Keratinocyte (primary cell): ENCODE measurements at regions not wholly inside any gene's neighbourhood (a gene's known extent, or its start where the extent isn't known, plus 50 kb on each side); places are given as distances from the start of the nearest gene placed in this dataset.

Experiments used
- DNase-seq: peaks from one replicate; pipeline ENCODE4 v3.0.0-alpha.2; 2011; ENCODE audit warnings: low read depth, missing footprints, low spot score
- FAIRE-seq: peaks from 2 replicates; lab custom pipeline; 2011; peaks lifted over from hg19 to GRCh38; lab: Jason Lieb, UNC
- H2AFZ ChIP-seq: 2 replicates; pipeline ENCODE4 v1.6.0; 2012; ENCODE audit warnings: low read length, control low read depth, inconsistent platforms; ENCODE audit not compliant: control insufficient read depth
- H3K27ac ChIP-seq: 2 replicates; pipeline ENCODE4 v1.5.1; 2011; ENCODE audit warnings: low read length; ENCODE audit not compliant: control insufficient read depth, insufficient read depth
- H3K27me3 ChIP-seq: 3 replicates; pipeline ENCODE4 v1.6.0; 2011; ENCODE audit warnings: low read length; ENCODE audit not compliant: control insufficient read depth, insufficient read depth; ENCODE audit errors: extremely low read depth
- H3K36me3 ChIP-seq, 2 experiments: 2 replicates in 1 of 2; 3 replicates in 1 of 2; pipeline ENCODE4 v1.5.1; 2011; ENCODE audit warnings: low read length in 2 of 2, mild to moderate bottlenecking in 1 of 2; ENCODE audit not compliant: control insufficient read depth in 2 of 2, insufficient read depth in 2 of 2; ENCODE audit errors: extremely low read depth in 1 of 2
- H3K4me1 ChIP-seq: 3 replicates; pipeline ENCODE4 v1.5.1; 2011; ENCODE audit warnings: low read length; ENCODE audit not compliant: control insufficient read depth, insufficient read depth; ENCODE audit errors: extremely low read depth
- H3K4me2 ChIP-seq: 3 replicates; pipeline ENCODE4 v1.6.0; 2011; ENCODE audit warnings: low read depth, low read length; ENCODE audit not compliant: control insufficient read depth, insufficient read depth; ENCODE audit errors: extremely low read depth
- H3K4me3 ChIP-seq, 3 experiments: fragments of 200-600 bp in 1 of 3; sonication (generic) in 1 of 3; 2 replicates in 2 of 3; 3 replicates in 1 of 3; pipeline ENCODE4 v1.5.1; 2011 to 2016; ENCODE audit warnings: low read length in 3 of 3, mild to moderate bottlenecking in 3 of 3, control low read depth in 2 of 3, inconsistent platforms in 1 of 3, low read depth in 1 of 3, mixed read lengths in 1 of 3, mixed run types in 1 of 3, moderate library complexity in 1 of 3; ENCODE audit not compliant: control insufficient read depth in 2 of 3, insufficient read depth in 2 of 3; ENCODE audit errors: extremely low read depth in 1 of 3
- H3K79me2 ChIP-seq: 2 replicates; pipeline ENCODE4 v1.6.0; 2012; ENCODE audit warnings: low read length; ENCODE audit not compliant: control insufficient read depth, insufficient read depth
- H3K9ac ChIP-seq: 3 replicates; pipeline ENCODE4 v1.6.0; 2011; ENCODE audit warnings: low read length; ENCODE audit not compliant: control insufficient read depth, insufficient read depth; ENCODE audit errors: extremely low read depth
- H3K9me1 ChIP-seq: 3 replicates; pipeline ENCODE4 v1.6.0; 2011; ENCODE audit warnings: low read length; ENCODE audit not compliant: control insufficient read depth, insufficient read depth; ENCODE audit errors: extremely low read depth
- H3K9me3 ChIP-seq: 2 replicates; pipeline ENCODE4 v1.5.1; 2012; ENCODE audit warnings: low read depth, low read length; ENCODE audit not compliant: control insufficient read depth
- H4K20me1 ChIP-seq: 3 replicates; pipeline ENCODE4 v1.6.0; 2011; ENCODE audit warnings: low read length; ENCODE audit not compliant: control insufficient read depth, insufficient read depth; ENCODE audit errors: extremely low read depth
- EZH2 ChIP-seq: IDR thresholded peaks from one replicate; pipeline ENCODE4 v1.6.1; 2012; ENCODE audit warnings: inconsistent platforms, mild to moderate bottlenecking, low read length, moderate library complexity
- dilution Hi-C: fragments of 300-500 bp; cut with MboI; formaldehyde crosslinking; loops from one replicate; pipeline ENCODE4 v1.7.0; 2020; ENCODE audit warnings: low sequenced_read_pairs; ENCODE audit not compliant: extremely low pct_ligation_motif_present
- TF ChIP-seq, protein P1 (sequence below), 3 experiments: IDR thresholded peaks in 1 of 3; conservative IDR thresholded peaks in 1 of 3; optimal IDR thresholded peaks in 1 of 3; 2 replicates in 2 of 3; 3 replicates in 1 of 3; pipeline versions ENCODE3 to v1.5.1; 2011; ENCODE audit warnings: low read length in 3 of 3, mild to moderate bottlenecking in 3 of 3, moderate library complexity in 2 of 3, control low read depth in 1 of 3, inconsistent platforms in 1 of 3; ENCODE audit not compliant: insufficient read depth in 2 of 3; ENCODE audit errors: extremely low read depth in 1 of 3

DNA sequence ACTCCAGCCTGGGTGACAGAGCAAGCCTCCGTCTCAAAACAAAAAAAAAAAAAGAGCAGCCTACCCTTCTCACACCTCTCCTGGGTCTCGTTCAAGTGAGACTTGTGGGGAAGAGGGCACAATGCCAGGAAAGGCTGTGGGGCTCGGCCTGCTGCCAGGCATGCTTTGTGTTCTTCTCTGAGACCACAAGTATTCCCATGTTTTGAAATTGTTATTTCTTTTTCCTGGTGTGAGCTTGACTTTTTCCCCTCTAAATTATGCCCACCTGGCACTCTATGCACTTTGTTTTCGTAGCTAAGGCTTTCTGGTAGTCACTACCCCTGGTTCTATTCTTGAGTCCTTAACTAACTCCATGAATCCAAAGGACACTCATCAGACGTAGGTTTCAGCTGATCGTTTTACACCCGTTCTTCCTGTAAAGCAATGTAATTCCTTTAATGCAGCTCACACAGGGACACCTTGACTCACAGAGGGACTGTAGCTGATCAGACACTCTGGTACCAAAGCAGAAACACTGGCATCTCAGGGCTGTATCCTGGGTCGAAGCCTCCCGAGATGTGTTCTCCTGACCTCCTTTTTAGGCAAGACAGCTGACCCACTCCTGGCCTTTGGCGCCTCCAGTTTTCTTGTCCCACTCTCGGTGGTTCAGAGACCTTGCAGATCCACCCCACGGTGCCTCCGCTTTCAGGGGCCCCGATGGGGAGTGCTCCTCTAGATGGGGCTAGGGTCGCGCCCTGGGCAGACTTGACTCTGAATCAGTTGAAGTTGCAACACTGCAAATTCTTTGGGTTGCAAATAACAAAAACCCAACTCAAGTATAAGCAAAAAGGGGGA, 193.3 kb upstream of the AGAP1 start:
- DNase-seq (no peak), FAIRE-seq (no peak)
- Histone ChIP-seq H4K20me1 (no peaks in the 10 kb centered on the region), H3K9me3 (no peaks in the 10 kb centered on the region), H2AFZ (no peak overlapping the region), H3K36me3 (no peaks in the 10 kb centered on the region), H3K79me2 (no peaks in the 10 kb centered on the region), H3K27me3 (peaks cover 7% of the 10 kb centered on the region), H3K27ac (no peak overlapping the region), H3K4me1 (no peaks in the 10 kb centered on the region), H3K4me3 (no peak overlapping the region), H3K4me2 (no peak overlapping the region), H3K9ac (no peak overlapping the region), H3K9me1 (no peaks in the 10 kb centered on the region)
- dilution Hi-C loops = no loop called here
- TF ChIP-seq, protein P1, sequence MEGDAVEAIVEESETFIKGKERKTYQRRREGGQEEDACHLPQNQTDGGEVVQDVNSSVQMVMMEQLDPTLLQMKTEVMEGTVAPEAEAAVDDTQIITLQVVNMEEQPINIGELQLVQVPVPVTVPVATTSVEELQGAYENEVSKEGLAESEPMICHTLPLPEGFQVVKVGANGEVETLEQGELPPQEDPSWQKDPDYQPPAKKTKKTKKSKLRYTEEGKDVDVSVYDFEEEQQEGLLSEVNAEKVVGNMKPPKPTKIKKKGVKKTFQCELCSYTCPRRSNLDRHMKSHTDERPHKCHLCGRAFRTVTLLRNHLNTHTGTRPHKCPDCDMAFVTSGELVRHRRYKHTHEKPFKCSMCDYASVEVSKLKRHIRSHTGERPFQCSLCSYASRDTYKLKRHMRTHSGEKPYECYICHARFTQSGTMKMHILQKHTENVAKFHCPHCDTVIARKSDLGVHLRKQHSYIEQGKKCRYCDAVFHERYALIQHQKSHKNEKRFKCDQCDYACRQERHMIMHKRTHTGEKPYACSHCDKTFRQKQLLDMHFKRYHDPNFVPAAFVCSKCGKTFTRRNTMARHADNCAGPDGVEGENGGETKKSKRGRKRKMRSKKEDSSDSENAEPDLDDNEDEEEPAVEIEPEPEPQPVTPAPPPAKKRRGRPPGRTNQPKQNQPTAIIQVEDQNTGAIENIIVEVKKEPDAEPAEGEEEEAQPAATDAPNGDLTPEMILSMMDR (optimal IDR thresholded peaks at IDR 0.05 in 1 of 3, IDR thresholded peaks at IDR 0.05 in 1 of 3, conservative IDR thresholded peaks at IDR 0.05 in 1 of 3; ENCODE audit: extremely low read depth in 1 of 3, insufficient read depth in 2 of 3, low read length in 3 of 3) = no peak
- no peak for TF ChIP-seq EZH2

DNA sequence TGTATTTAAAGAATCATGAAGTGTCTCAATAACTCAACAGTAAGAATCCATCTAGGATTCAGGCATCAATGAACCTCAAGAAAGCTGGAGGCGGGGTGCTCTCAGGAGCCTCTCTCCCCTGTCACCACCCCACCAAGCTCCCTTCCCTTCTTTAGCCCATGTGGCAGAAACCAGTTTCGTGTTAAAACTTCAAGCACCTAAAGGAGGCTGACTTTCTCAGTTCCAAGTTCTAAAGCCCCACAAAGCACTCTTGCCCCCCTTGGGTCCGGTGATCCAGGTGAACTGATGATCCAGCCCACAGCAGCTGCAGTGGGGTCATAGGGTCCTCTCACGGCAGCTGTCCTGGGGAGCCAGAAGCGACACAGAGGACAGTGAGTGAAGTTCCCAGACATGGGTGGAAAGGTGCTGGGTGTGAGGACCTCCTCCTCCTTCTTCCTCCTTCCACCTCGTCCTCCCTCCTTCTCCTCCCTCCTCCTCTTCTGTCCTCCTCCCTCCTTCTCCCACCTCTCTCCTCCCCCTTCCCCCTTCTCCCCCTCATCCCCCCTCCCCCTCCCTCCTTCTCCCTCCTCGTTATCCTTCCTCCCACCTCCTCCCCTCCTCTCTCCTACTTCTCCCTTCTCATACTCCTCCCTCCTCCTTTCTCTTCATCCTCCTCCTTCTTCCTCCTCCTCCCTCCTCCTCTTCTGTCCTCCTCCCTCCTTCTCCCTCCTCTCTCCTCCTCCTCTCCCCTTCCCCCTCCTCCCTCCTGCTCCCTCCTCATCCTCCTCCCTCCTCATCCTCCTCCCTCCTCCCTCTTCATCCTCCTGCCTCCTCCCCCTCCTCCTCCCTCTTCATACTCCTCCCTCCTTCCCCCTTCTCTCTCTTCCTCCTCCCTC, 192.4 kb upstream of the AGAP1 start:
- Histone ChIP-seq H3K4me3 (no peak overlapping the region), H3K36me3 (no peaks in the 10 kb centered on the region), H3K4me2 (no peak overlapping the region), H3K27ac (no peak overlapping the region), H3K27me3 (peaks cover 7% of the 10 kb centered on the region), H3K9me3 (no peaks in the 10 kb centered on the region), H3K9ac (no peak overlapping the region), H3K79me2 (no peaks in the 10 kb centered on the region), H3K9me1 (no peaks in the 10 kb centered on the region), H3K4me1 (no peaks in the 10 kb centered on the region), H2AFZ (no peak overlapping the region), H4K20me1 (no peaks in the 10 kb centered on the region)
- DNase-seq (no peak), FAIRE-seq (no peak)
- TF ChIP-seq, protein P1 (optimal IDR thresholded peaks at IDR 0.05 in 1 of 3, IDR thresholded peaks at IDR 0.05 in 1 of 3, conservative IDR thresholded peaks at IDR 0.05 in 1 of 3; ENCODE audit: extremely low read depth in 1 of 3, insufficient read depth in 2 of 3, low read length in 3 of 3) = no peak
- TF ChIP-seq EZH2 = no peak
- dilution Hi-C loops = no loop called here
